ENCODE measurements at regions not wholly inside any gene's neighbourhood (a gene's known extent, or its start where the extent isn't known, plus 50 kb on each side); places are given as distances from the start of the nearest gene placed in this dataset.

DNA sequence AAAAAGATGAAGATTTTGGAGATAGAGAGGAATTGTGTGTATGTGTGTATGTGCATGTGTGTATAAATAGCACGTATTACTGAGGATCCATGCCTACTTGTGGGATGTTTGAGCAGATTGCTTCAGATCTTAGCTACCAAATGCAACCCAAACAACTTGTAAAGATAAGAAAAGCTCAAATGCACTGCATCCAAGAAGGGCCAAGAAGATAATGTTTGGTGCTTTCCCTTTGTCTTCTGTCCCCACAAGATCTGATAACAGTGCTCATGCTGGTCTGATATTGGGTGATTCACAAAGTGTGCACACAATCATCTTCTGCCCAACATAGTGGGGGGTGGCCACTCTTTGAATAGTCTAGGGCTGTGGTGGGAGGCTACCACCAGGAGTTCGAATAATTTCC lies 284.8 kb upstream of the CYRIA start:
- Histone ChIP-seq H2BK20ac (ENCODE audit: low read depth, low read length, poor library complexity, severe bottlenecking) (no peak overlapping the region), H3K9me3 (ENCODE audit: control insufficient read depth, low read depth, low read length) (no peaks in the 10 kb centered on the region), H3K4ac (ENCODE audit: low read depth, low read length) (no peak overlapping the region), H3K79me2 (ENCODE audit: insufficient read depth, low read length) (no peaks in the 10 kb centered on the region), H3K56ac (ENCODE audit: insufficient read length, low read depth, low read length) (no peak overlapping the region), H2BK12ac (ENCODE audit: insufficient read length, low read depth, low read length) (no peak overlapping the region), H2AFZ (ENCODE audit: low read length) (no peak overlapping the region), H2BK5ac (ENCODE audit: insufficient read length, low read length) (no peak overlapping the region), H2BK120ac (ENCODE audit: low read depth, low read length, poor library complexity, severe bottlenecking) (no peak overlapping the region), H4K8ac (replicated peaks; ENCODE audit: insufficient read length, low read depth, low read length) (no peak overlapping the region), H3K4me1 (ENCODE audit: insufficient read depth, low read length) (no peaks in the 10 kb centered on the region), H2BK15ac (ENCODE audit: low read depth, low read length) (no peak overlapping the region), H4K91ac (ENCODE audit: insufficient read length, low read depth, low read length) (no peak overlapping the region), H4K5ac (ENCODE audit: insufficient read length, low read depth, low read length) (no peak overlapping the region), H3K23me2 (ENCODE audit: insufficient read length, low read depth, low read length, poor library complexity, severe bottlenecking) (no peaks in the 10 kb centered on the region), H3K27me3 (ENCODE audit: insufficient read depth, low read length) (no peaks in the 10 kb centered on the region), H3K14ac (ENCODE audit: insufficient read depth, low read length) (no peak overlapping the region), H2AK5ac (ENCODE audit: insufficient read length, low read length) (no peak overlapping the region), H3K23ac (ENCODE audit: insufficient read length, low read depth, low read length) (no peak overlapping the region), H3K18ac (ENCODE audit: insufficient read length, low read depth, low read length) (no peak overlapping the region), H3K4me2 (ENCODE audit: insufficient read depth, insufficient read length, low read length) (no peak overlapping the region), H4K20me1 (ENCODE audit: control insufficient read depth, insufficient read depth, insufficient read length) (no peaks in the 10 kb centered on the region), H3K79me1 (ENCODE audit: insufficient read depth, low read depth, low read length, poor library complexity, severe bottlenecking) (no peaks in the 10 kb centered on the region), H3K9ac (ENCODE audit: extremely low read depth, insufficient read length, low read length) (no peak overlapping the region), H3T11ph (ENCODE audit: low read length) (no peak overlapping the region), H3K27ac (ENCODE audit: insufficient read length, low read depth, low read length) (no peak overlapping the region)
- WGBS (ENCODE audit: extremely low coverage, insufficient read length, low lambda C conversion rate), result no CpG with 5 or more reads among the region's 2 CpGs
- no peak for DNase-seq
- H3K36me3 Mint-ChIP-seq (ENCODE audit: insufficient read depth in 1 of 3, low read depth in 3 of 3), result no peaks in the 10 kb centered on the region
- no peaks in the 10 kb centered on the region for H3K27me3 Mint-ChIP-seq (ENCODE audit: low read depth)
- H3K9me3 Mint-ChIP-seq, result no peaks in the 10 kb centered on the region
- no peak overlapping the region for H3K4me3 Mint-ChIP-seq
- no peak overlapping the region for H3K27ac Mint-ChIP-seq
- peaks cover 17 to 20% of the 10 kb centered on the region in 2 experiments for H3K4me1 Mint-ChIP-seq
- TF ChIP-seq, protein P1, sequence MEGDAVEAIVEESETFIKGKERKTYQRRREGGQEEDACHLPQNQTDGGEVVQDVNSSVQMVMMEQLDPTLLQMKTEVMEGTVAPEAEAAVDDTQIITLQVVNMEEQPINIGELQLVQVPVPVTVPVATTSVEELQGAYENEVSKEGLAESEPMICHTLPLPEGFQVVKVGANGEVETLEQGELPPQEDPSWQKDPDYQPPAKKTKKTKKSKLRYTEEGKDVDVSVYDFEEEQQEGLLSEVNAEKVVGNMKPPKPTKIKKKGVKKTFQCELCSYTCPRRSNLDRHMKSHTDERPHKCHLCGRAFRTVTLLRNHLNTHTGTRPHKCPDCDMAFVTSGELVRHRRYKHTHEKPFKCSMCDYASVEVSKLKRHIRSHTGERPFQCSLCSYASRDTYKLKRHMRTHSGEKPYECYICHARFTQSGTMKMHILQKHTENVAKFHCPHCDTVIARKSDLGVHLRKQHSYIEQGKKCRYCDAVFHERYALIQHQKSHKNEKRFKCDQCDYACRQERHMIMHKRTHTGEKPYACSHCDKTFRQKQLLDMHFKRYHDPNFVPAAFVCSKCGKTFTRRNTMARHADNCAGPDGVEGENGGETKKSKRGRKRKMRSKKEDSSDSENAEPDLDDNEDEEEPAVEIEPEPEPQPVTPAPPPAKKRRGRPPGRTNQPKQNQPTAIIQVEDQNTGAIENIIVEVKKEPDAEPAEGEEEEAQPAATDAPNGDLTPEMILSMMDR (conservative IDR thresholded peaks at IDR 0.05), result no peak

Data from H9 (cell line).